ENCODE measurements at regions not wholly inside any gene's neighbourhood (a gene's known extent, or its start where the extent isn't known, plus 50 kb on each side); places are given as distances from the start of the nearest gene placed in this dataset.

GRCh38 chr18:73452866-73453265 lies 585.1 kb upstream of the NETO1 start:
- TF ChIP-seq EP300 (IDR thresholded peaks at IDR 0.05), result no peak
- TF ChIP-seq CTCF (IDR thresholded peaks at IDR 0.05), result no peak
- no peak for TF ChIP-seq POLR2A (IDR thresholded peaks at IDR 0.05)
